ENCODE measurements at regions not wholly inside any gene's neighbourhood (a gene's known extent, or its start where the extent isn't known, plus 50 kb on each side); places are given as distances from the start of the nearest gene placed in this dataset.

DNA sequence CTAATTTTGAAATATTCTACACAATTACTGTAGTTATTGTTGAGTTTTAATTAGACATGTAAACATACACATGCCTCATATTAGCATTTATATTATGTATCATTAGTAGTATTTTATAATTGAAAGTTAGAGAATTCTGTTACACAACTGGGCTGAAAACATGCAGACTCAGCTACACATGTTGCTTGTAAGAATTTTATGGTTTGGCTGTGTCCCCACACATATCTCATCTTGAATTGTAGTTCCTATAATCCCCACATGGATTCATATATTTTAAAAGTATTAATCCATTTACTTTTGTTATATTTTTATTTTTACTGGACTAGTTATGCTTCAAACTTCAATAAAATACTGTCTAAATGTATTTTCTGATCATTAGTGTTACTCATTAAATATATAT is 2075.3 kb upstream of the C9orf72 start:
- Mint-ChIP-seq H3K27ac (ENCODE audit: unreplicated experiment) (no peak overlapping the region), H3K4me1 (ENCODE audit: low read depth, unreplicated experiment) (no peaks in the 10 kb centered on the region), H3K27me3 (ENCODE audit: insufficient read depth, unreplicated experiment) (no peaks in the 10 kb centered on the region), H3K4me3 (ENCODE audit: unreplicated experiment) (no peak overlapping the region), H3K9me3 (ENCODE audit: unreplicated experiment) (no peaks in the 10 kb centered on the region), H3K36me3 (ENCODE audit: insufficient read depth, unreplicated experiment) (no peaks in the 10 kb centered on the region)
- intact Hi-C loops (cut with micrococcal nuclease; ENCODE audit: unreplicated experiment): no loop called here
- H3K36me3 ChIP-seq (ENCODE audit: control insufficient read depth, insufficient read depth, low read length): no peaks in the 10 kb centered on the region
- H3K4me1 ChIP-seq: no peaks in the 10 kb centered on the region
- DNase-seq: no peak
- no peaks in the 10 kb centered on the region for H3K9me3 ChIP-seq
- H3K27me3 ChIP-seq (replicated peaks; ENCODE audit: control insufficient read depth, insufficient read depth, low read length): no peaks in the 10 kb centered on the region
- TF ChIP-seq, protein P1, sequence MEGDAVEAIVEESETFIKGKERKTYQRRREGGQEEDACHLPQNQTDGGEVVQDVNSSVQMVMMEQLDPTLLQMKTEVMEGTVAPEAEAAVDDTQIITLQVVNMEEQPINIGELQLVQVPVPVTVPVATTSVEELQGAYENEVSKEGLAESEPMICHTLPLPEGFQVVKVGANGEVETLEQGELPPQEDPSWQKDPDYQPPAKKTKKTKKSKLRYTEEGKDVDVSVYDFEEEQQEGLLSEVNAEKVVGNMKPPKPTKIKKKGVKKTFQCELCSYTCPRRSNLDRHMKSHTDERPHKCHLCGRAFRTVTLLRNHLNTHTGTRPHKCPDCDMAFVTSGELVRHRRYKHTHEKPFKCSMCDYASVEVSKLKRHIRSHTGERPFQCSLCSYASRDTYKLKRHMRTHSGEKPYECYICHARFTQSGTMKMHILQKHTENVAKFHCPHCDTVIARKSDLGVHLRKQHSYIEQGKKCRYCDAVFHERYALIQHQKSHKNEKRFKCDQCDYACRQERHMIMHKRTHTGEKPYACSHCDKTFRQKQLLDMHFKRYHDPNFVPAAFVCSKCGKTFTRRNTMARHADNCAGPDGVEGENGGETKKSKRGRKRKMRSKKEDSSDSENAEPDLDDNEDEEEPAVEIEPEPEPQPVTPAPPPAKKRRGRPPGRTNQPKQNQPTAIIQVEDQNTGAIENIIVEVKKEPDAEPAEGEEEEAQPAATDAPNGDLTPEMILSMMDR (IDR thresholded peaks at IDR 0.05; ENCODE audit: insufficient read depth in 1 of 2, low read depth in 1 of 2, low read length in 1 of 2, severe bottlenecking in 1 of 2, unreplicated experiment in 1 of 2): no peak
- BruUV-seq (replicated peaks): no TSS peak
- ChIA-PET POLR2A (no interaction called here), CTCF (no interaction called here)
- no peak overlapping the region for H3K4me3 ChIP-seq (ENCODE audit: low read depth, low read length)

DNA sequence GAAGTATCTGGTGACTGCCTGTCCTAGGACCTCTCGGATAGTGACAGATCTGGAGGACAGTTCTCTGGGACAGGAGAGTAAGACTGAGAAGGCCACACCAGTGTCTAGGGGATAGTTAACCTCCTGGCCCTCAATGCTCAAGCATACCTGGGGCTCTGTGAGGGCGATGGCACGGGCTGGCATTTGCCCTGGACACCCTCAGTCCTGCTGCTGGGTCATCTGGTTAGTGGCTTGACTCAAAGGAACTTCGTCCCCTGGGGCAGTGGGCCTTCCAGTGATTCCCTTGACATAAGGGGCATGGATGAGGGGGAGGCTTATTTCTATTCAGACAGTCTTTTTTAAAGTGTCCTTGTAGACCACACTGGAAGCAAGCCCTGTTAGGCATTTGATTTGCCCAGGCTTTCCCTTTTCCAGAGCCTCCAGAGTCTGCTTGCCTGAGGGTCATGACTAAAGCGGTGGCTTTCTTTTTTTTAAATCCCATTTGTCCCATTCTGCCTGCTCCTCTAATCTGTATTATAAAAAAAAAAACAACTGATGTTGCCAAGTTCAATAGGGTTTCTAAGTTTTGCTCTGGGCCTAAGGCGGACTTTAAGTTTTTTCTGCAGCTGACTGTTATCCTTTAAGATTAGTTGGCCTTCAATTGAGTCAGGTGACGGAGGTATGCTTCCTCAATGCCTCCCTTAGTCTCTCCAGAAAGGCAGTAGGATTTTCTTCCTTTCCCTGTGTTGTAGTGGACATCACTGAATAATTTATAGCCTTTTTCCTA is 2083.5 kb upstream of the C9orf72 start:
- no peak overlapping the region for H3K4me3 ChIP-seq (ENCODE audit: low read depth, low read length)
- DNase-seq: no peak
- intact Hi-C loops (cut with micrococcal nuclease; ENCODE audit: unreplicated experiment): no loop called here
- TF ChIP-seq, protein P1 (IDR thresholded peaks at IDR 0.05; ENCODE audit: insufficient read depth in 1 of 2, low read depth in 1 of 2, low read length in 1 of 2, severe bottlenecking in 1 of 2, unreplicated experiment in 1 of 2): no peak
- Mint-ChIP-seq H3K4me1 (ENCODE audit: low read depth, unreplicated experiment) (no peaks in the 10 kb centered on the region), H3K27me3 (ENCODE audit: insufficient read depth, unreplicated experiment) (no peaks in the 10 kb centered on the region), H3K9me3 (ENCODE audit: unreplicated experiment) (no peaks in the 10 kb centered on the region), H3K27ac (ENCODE audit: unreplicated experiment) (no peak overlapping the region), H3K4me3 (ENCODE audit: unreplicated experiment) (no peak overlapping the region), H3K36me3 (ENCODE audit: insufficient read depth, unreplicated experiment) (no peaks in the 10 kb centered on the region)
- H3K4me1 ChIP-seq: no peaks in the 10 kb centered on the region
- BruUV-seq (replicated peaks): no TSS peak
- no peaks in the 10 kb centered on the region for H3K27me3 ChIP-seq (replicated peaks; ENCODE audit: control insufficient read depth, insufficient read depth, low read length)
- H3K9me3 ChIP-seq: no peaks in the 10 kb centered on the region
- CTCF ChIA-PET: no interaction called here
- H3K36me3 ChIP-seq (ENCODE audit: control insufficient read depth, insufficient read depth, low read length): no peaks in the 10 kb centered on the region
- POLR2A ChIA-PET: no interaction called here

DNA sequence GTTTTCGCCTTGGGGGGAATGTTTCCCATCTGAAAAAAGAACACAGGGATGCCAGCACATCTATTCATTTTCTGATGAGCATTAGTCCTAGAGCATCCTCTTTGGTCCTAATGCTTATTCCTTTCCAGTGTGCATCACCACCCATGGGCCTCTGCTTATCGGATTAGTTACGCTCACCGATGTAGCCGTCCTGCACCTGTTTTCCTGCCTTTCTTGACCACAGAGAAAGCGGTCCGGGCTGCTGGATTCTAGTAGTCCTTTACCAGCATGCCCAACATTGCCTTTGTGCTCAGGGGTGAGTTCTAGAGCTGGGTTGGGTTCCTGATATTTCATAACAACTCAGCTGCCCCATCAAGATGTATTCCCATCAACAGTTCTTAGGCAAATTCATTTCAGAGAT is 2084.5 kb upstream of the C9orf72 start:
- POLR2A ChIA-PET: no interaction called here
- H3K27me3 ChIP-seq (replicated peaks; ENCODE audit: control insufficient read depth, insufficient read depth, low read length): no peaks in the 10 kb centered on the region
- intact Hi-C loops (cut with micrococcal nuclease; ENCODE audit: unreplicated experiment): no loop called here
- no peak for DNase-seq
- no peaks in the 10 kb centered on the region for H3K9me3 Mint-ChIP-seq (ENCODE audit: unreplicated experiment)
- H3K9me3 ChIP-seq: no peaks in the 10 kb centered on the region
- H3K4me3 ChIP-seq (ENCODE audit: low read depth, low read length): no peak overlapping the region
- no peaks in the 10 kb centered on the region for H3K4me1 ChIP-seq
- no TSS peak for BruUV-seq (replicated peaks)
- no peaks in the 10 kb centered on the region for H3K36me3 Mint-ChIP-seq (ENCODE audit: insufficient read depth, unreplicated experiment)
- H3K27me3 Mint-ChIP-seq (ENCODE audit: insufficient read depth, unreplicated experiment): no peaks in the 10 kb centered on the region
- TF ChIP-seq, protein P1 (IDR thresholded peaks at IDR 0.05; ENCODE audit: insufficient read depth in 1 of 2, low read depth in 1 of 2, low read length in 1 of 2, severe bottlenecking in 1 of 2, unreplicated experiment in 1 of 2): no peak
- no peak overlapping the region for H3K27ac Mint-ChIP-seq (ENCODE audit: unreplicated experiment)
- CTCF ChIA-PET: no interaction called here
- no peaks in the 10 kb centered on the region for H3K4me1 Mint-ChIP-seq (ENCODE audit: low read depth, unreplicated experiment)
- H3K4me3 Mint-ChIP-seq (ENCODE audit: unreplicated experiment): no peak overlapping the region
- no peaks in the 10 kb centered on the region for H3K36me3 ChIP-seq (ENCODE audit: control insufficient read depth, insufficient read depth, low read length)
